Loucy (cell line): ENCODE measurements at regions not wholly inside any gene's neighbourhood (a gene's known extent, or its start where the extent isn't known, plus 50 kb on each side); places are given as distances from the start of the nearest gene placed in this dataset.

Experiments used
- EZH2phosphoT487 ChIP-seq: fragments of 200-600 bp; IDR thresholded peaks from 2 replicates; pipeline ENCODE4 v1.6.1; 2018; ENCODE audit warnings: antibody characterized with exemption, mild to moderate bottlenecking, moderate library complexity, borderline replicate concordance
- TF ChIP-seq, protein P1 (sequence below): fragments of 200-600 bp; sonication (generic); conservative IDR thresholded peaks from 2 replicates; pipeline ENCODE4 v1.5.1; 2014; ENCODE audit warnings: mild to moderate bottlenecking, antibody characterized with exemption, low read length

DNA sequence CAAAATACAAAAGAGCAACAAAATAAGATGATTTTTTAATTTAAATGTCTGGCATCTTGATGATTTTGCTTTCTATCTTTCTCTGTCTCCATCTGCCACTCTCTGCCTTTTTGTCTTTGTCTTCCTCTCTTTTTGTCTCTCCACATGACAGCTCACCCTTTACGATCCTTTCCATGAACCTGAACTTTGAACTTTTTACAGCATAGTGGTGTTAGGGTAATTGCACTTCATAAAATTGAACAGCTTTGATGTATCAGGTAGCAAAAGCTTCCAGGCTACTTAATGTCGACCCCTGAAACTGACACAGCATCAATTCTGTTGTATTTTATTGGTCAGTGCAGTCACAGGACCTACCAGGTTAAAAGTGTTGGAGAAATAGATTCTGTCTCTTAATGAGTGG lies 1517.0 kb downstream of the ADGRL3 start:
- TF ChIP-seq, protein P1, sequence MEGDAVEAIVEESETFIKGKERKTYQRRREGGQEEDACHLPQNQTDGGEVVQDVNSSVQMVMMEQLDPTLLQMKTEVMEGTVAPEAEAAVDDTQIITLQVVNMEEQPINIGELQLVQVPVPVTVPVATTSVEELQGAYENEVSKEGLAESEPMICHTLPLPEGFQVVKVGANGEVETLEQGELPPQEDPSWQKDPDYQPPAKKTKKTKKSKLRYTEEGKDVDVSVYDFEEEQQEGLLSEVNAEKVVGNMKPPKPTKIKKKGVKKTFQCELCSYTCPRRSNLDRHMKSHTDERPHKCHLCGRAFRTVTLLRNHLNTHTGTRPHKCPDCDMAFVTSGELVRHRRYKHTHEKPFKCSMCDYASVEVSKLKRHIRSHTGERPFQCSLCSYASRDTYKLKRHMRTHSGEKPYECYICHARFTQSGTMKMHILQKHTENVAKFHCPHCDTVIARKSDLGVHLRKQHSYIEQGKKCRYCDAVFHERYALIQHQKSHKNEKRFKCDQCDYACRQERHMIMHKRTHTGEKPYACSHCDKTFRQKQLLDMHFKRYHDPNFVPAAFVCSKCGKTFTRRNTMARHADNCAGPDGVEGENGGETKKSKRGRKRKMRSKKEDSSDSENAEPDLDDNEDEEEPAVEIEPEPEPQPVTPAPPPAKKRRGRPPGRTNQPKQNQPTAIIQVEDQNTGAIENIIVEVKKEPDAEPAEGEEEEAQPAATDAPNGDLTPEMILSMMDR: no peak
- no peak for TF ChIP-seq EZH2phosphoT487
